ENCODE measurements at regions not wholly inside any gene's neighbourhood (a gene's known extent, or its start where the extent isn't known, plus 50 kb on each side); places are given as distances from the start of the nearest gene placed in this dataset.

DNA sequence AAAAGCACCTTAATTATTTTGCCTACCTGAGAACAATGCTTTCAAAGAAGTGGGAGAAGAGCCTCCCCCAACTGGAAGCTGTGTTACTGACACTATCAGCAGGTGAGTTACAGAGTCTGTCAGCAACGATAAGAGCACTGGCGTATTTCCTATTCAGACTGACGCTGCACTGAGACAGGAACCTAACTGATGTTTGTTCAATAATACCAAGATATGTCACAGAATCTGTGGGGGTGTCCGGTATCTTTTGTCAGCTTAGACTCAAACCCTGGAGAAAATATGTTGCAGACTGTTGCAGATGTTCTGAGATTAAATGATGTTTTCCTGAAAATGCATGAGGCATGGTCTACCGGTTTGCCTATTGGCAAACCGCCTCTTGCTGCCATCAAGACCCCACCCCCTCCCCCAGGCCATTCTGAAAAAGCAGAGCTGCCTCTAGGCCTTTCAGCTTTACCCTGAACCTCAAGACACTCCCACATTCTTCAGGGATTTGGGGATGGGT is 115.2 kb upstream of the KIT start:
- TF ChIP-seq, protein P1, sequence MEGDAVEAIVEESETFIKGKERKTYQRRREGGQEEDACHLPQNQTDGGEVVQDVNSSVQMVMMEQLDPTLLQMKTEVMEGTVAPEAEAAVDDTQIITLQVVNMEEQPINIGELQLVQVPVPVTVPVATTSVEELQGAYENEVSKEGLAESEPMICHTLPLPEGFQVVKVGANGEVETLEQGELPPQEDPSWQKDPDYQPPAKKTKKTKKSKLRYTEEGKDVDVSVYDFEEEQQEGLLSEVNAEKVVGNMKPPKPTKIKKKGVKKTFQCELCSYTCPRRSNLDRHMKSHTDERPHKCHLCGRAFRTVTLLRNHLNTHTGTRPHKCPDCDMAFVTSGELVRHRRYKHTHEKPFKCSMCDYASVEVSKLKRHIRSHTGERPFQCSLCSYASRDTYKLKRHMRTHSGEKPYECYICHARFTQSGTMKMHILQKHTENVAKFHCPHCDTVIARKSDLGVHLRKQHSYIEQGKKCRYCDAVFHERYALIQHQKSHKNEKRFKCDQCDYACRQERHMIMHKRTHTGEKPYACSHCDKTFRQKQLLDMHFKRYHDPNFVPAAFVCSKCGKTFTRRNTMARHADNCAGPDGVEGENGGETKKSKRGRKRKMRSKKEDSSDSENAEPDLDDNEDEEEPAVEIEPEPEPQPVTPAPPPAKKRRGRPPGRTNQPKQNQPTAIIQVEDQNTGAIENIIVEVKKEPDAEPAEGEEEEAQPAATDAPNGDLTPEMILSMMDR (IDR thresholded peaks at IDR 0.05; ENCODE audit: low read depth, low read length) = no peak
- no peaks in the 10 kb centered on the region for H3K36me3 ChIP-seq
- H3K4me3 ChIP-seq = no peak overlapping the region
- H3K27me3 ChIP-seq = peaks cover 3% of the 10 kb centered on the region
- no peaks in the 10 kb centered on the region for H3K9me3 ChIP-seq (ENCODE audit: low read depth)
- DNase-seq (ENCODE audit: low read depth in 1 of 2, low spot score in 1 of 2) = no peak
- H3K4me1 ChIP-seq (ENCODE audit: low read depth) = peaks cover 17% of the 10 kb centered on the region
- H3K27ac ChIP-seq = no peak overlapping the region

DNA sequence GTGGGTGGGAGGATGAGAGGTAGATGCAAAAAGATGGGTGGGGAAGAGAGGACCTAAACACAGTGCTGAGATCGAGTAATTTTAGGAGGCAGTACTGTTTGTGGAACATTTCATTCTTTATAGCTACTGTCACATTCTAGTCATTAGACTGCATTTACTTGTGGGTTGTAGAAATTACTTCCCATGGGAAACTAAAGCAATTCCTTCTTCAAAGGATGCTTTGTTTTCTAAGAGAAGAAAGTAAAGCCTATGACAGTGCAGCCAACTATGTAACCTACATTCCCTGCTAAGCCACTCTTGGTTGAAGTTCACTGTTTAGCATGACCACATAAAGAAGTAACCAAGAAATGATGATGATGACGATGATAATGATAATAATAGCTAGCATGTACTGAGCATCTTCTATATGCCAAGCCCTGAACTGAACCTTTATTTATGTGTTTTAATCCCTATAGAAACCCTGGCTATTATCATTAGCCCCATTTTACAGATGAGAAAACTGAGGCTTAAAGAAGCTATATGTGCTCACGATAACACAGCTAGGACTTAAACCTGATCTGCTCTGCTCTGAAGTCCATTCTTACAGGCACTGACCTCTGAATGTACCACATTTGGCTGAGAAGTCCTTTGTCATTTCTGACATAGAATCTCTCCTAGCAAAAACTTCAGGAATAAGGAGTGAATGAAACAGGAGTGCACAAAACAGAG is 114.5 kb upstream of the KIT start:
- no peaks in the 10 kb centered on the region for H3K36me3 ChIP-seq
- peaks cover 3% of the 10 kb centered on the region for H3K27me3 ChIP-seq
- H3K4me1 ChIP-seq (ENCODE audit: low read depth) = peaks cover 19% of the 10 kb centered on the region
- H3K9me3 ChIP-seq (ENCODE audit: low read depth) = no peaks in the 10 kb centered on the region
- H3K4me3 ChIP-seq = no peak overlapping the region
- no peak overlapping the region for H3K27ac ChIP-seq
- TF ChIP-seq, protein P1 (IDR thresholded peaks at IDR 0.05; ENCODE audit: low read depth, low read length) = no peak
- peak in 1 of 2 donors; percentile 44 for DNase-seq (ENCODE audit: low read depth in 1 of 2, low spot score in 1 of 2)

DNA sequence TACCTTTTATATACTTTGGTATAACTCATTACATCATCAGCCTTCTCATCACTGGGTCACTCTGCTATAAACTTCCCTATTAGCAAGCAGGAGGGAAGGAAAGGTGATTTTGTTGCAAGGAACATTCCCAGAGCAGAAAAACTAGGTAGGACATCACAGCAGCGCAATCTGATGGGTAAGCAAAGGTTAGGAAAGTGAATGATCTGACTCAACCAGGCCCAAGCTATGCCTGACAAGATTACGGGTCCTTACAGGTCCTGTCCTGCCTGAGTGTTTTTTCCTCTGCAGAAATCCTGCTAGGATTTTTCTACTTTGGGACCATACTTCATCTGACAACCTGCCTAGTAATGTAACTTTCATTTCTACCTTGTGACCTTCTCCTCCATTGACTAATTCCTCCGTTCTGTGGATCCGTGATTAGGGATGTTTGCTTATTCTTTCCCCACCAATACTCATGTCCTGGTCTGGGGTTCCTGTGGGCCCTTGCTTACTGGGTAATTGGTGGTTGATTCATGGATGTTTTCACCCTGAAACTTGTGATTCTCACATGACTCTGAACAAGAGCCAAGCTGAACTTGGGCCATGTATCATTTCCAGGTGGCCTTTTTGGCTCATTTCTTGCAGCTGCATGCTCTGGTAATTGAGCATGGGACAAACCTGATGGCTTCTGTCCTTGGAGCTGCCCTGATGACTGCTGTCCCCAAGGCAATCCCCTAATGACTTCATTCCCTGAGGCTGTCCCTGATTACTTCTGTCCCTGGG is 111.9 kb upstream of the KIT start:
- Histone ChIP-seq H3K4me3 (no peak overlapping the region), H3K27ac (no peak overlapping the region), H3K36me3 (no peaks in the 10 kb centered on the region), H3K4me1 (ENCODE audit: low read depth) (peaks cover 19% of the 10 kb centered on the region), H3K9me3 (ENCODE audit: low read depth) (no peaks in the 10 kb centered on the region), H3K27me3 (peaks cover 3% of the 10 kb centered on the region)
- TF ChIP-seq, protein P1 (IDR thresholded peaks at IDR 0.05; ENCODE audit: low read depth, low read length) = no peak
- no peak for DNase-seq (ENCODE audit: low read depth in 1 of 2, low spot score in 1 of 2)

DNA sequence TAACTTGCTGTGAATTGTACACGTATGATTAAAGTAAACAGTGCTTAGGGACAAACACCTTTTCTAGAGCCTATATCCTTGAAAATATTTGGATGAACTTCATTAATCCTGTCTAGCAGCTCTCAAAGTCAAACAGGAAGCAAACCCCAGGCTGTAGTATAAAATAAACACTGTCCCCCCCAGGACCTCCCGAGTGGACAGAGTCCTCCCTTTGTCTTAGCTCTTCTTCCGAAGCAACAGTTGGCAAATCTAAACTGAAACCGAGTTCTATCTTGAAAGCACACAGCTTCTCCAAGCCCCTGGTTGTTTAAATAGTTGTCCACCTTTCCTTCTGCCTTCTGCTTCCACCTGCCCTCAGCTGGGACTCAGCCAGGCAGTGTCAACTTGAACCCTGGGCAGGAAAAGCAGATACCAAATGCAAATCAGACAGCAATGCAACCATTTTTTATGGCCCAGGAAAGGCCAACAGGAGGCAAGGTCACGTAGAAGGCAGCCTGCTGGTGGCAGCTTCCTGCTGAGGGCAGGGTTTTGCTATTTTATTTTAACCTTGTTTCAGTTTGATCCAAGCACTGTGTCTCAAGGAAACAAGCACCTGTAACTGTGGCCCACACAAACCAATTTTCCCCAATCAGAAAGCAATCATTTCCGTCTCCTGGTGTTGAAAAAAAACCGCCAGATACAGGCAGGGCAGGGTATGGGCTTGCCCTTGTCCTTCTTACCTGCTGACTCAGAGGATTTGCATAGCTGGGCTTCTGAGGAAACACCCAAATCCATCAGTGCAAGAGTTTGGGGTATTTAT is 110.3 kb upstream of the KIT start:
- Histone ChIP-seq H3K36me3 (no peaks in the 10 kb centered on the region), H3K9me3 (ENCODE audit: low read depth) (no peaks in the 10 kb centered on the region)

DNA sequence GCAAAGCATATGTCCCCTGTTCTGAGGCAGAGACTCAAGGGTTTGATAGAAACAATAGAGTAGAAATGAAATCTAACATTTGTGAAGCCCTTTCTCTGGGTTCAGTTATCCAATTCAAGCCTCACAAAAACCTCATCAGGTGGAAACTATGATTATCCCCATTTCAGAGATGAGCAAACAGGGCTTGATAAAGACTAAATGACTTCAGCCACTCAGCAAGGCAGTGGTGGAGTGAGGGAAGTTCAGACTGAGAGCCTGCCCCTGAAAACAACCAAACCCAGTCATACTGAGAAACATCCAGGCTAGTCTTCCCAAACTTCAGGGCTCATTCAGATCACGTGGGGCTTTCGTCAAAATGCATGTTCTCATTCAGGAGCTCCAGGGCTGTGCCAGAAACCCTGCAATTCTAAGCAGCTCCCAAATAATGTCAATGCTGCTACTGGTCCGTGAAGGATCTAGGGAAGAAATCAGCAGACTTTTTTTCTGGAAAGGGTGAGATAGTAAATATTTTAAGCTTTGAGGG is 109.6 kb upstream of the KIT start:
- peaks cover 3% of the 10 kb centered on the region for H3K27me3 ChIP-seq
- DNase-seq (ENCODE audit: low read depth in 1 of 2, low spot score in 1 of 2) = no peak
- no peak overlapping the region for H3K4me3 ChIP-seq
- no peaks in the 10 kb centered on the region for H3K36me3 ChIP-seq
- TF ChIP-seq, protein P1 (IDR thresholded peaks at IDR 0.05; ENCODE audit: low read depth, low read length) = no peak
- no peak overlapping the region for H3K27ac ChIP-seq
- peaks cover 3% of the 10 kb centered on the region for H3K4me1 ChIP-seq (ENCODE audit: low read depth)
- no peaks in the 10 kb centered on the region for H3K9me3 ChIP-seq (ENCODE audit: low read depth)

More for the DNA sequence above, 110.3 kb upstream of the KIT start:
- peaks cover 7% of the 10 kb centered on the region for H3K4me1 ChIP-seq (ENCODE audit: low read depth)
- no peak overlapping the region for H3K4me3 ChIP-seq
- peaks cover 3% of the 10 kb centered on the region for H3K27me3 ChIP-seq
- TF ChIP-seq, protein P1 (IDR thresholded peaks at IDR 0.05; ENCODE audit: low read depth, low read length) = no peak
- DNase-seq (ENCODE audit: low read depth in 1 of 2, low spot score in 1 of 2) = no peak
- no peak overlapping the region for H3K27ac ChIP-seq

Measured in cardiac muscle cell (in vitro differentiated cells and primary cell).